NAMALWA (cell line): ENCODE measurements at regions not wholly inside any gene's neighbourhood (a gene's known extent, or its start where the extent isn't known, plus 50 kb on each side); places are given as distances from the start of the nearest gene placed in this dataset.

ENCODE experiments used
- DNase-seq: peaks from one replicate; pipeline ENCODE4 v3.0.0-alpha.2; 2015; ENCODE audit warnings: low spot score

DNA sequence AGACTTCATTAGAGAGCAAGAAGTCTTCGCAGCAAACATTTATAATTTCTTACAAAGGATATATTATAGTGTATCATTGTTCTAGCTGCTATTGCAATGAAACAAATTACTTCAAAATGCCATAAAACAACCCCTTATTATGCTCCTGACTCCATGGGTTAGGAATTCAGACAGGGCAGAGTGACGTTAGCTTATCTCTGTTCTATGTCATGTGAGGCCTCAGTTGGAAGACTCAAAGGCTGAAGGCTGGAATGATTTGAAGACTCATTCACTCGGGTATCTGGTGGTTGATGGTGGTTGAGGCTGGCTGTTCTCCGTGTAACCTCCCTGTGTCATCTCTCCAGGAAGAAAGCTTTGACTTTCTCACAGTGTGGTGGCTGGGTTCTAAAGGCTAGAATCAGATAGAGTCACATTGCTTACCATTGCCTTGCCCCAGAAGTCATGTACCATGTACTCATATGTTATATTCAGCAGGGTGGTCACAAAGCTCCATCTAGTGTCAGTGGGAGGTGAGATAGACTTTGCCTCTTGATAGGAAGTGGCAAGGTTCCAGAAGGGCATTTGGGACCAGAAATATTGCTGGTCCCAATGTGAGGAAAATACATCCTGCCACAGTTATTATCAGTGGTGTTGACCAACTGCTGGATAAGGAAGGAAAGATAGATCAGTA lies 226.9 kb downstream of the TMEM38B start:
- no peak for DNase-seq

DNA sequence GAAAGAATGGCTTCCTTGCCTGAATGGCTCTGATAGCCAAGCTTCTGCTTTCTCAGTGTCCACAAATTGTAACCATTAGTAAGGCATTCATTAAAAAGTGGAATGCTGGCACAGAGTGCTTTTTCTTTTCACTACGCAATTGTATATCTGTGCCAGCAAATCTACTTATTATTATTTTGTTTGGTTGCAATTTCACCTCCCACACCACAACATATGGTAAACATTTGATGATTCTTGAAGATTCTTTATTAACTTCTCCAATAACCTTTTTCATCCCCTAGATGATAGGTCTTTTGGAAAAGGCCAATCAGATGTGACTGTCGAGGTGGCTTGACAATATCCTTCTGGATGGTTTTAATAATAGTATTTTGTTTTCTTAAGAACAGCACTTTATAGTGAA lies 234.1 kb downstream of the TMEM38B start:
- DNase-seq: no peak

DNA sequence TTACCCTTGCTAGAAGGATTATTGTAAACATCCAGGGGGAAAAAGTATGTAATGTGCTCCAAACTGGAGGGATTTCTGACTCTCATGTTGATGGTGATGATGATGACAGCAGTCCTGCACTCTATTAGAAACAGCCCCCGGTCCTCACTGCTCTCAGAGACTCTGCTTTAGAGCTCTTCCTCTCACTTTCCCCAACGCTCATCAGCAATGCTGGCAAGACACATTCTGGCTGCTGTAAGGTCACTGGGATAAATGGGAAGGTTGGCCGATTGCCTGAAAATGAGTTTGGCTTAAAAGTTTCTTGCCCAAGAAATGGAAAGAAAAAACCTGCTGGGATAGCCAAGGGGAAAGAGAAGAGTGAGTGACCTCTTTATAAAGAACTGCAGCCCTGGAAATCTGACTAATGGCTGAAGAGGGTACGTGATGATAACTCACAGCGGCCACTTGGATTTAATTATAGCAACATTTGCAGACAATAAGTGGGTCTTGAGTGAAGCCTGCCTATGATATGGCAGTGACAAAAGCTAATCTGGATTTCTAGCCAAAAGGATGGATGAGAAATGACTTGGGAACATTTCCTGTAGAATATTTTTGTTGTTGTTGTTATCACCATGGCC lies 235.8 kb downstream of the TMEM38B start:
- DNase-seq: no peak

DNA sequence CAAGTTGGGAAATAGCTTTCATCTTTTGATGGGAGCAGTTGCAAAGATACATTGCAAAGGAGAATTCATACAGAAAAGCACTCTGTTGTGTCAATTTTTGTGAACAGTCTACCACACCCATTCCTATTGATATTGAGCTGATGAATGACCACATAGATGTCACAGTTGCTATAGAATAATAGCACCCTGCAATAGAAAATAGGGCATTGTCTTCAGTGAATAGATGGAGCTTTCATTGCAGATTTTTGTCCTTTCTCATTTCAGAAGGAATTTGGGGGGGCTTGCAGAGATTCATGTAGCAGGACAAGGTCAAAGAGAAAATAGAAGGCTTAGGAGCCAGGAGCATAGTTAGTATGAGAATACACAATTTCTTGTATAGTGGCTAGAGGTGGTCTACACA lies 237.9 kb downstream of the TMEM38B start:
- no peak for DNase-seq

DNA sequence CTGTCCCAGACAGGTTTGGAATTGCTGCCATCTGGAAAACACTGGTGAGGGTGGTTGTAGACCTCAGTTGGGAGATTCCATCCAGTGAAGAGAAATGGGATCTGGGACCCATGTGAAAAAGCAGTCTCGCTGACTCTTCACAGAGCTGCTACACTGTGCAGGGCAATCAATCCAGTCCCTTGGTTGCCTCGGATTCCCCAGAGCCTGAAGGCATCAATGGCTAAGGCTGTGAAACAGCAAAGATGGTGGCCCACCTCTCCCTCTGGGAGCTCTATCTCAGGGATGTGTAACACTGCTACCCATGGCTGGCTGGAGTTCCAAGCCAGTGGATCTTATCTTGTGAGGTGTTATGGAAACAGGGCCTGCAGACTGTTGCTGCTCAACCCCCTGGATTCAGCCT lies 256.1 kb downstream of the TMEM38B start:
- no peak for DNase-seq

DNA sequence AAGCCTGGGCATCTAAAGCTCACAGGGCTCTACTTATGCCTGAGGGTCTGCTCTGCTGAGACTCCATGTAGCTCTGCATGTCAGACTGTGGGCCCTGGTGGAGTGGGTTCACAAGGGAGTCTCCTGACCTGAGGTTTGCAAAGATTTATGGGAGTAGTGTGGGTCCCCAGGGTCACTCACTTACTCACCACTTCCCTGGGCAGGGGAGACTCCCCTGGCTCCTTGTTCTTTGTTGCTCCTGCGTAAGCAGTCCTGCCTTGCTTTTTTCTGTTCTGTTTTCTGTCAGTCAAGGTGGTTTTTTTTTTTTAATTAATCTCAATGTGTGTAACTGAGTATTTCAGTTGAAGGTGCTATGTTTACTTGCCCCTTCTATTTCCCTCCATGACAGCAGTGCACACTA lies 256.6 kb downstream of the TMEM38B start:
- DNase-seq: no peak

DNA sequence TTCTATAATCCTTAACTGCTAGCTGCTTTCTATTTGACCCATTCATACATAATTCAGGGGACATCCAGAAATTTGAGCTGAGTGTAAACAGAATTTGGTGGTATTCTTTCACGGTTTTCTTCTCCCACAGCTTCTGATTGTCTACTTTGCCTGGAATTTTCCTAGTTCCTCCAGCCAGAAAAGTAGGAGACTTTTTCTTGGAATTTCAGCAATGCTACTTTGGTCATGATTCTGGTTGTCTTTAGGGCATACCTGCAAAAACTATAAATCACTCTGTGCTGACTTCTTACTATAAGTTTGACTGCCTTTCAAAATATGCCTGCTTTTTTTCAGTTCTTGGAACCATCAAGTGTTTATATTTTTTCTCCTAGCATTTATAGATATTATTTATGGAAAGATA lies 260.2 kb downstream of the TMEM38B start:
- no peak for DNase-seq

DNA sequence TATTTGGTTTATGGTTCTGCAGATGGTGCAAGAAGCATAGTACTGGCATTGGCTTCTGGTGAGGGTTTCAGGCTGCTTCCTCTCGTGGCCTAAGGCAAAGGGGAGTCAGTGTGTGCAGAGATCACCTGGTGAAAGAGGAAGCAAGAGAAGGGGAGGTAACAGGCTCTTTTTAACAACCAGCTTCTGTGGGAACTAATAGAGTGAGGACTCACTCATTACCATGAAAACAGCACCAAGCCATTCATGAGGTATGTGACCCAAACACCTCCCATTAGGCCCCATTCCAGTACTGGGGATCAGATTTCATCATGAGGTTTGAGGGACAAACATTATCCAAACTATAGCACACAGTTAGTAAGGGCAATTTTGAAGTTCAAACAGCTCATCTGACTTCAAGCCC lies 263.5 kb downstream of the TMEM38B start:
- DNase-seq: no peak

DNA sequence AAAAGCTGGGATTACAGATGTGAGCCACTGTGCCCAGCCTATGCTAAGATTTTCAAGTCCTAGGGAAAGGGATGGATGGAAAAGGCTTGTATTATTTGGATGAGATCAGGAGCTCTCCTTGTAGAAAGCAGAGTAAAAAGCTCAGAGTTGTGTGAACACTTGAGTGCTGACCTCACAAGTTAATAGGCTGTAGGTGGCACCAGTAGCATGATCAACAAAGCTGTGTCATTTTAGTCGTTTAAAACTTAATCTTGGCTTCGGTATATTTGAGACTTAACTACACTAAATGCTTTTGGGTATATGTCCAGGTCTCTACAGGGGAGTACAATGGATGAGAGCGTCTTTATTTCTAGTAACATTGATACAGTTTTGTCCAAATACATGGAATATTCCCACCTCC lies 264.2 kb downstream of the TMEM38B start:
- DNase-seq: no peak

DNA sequence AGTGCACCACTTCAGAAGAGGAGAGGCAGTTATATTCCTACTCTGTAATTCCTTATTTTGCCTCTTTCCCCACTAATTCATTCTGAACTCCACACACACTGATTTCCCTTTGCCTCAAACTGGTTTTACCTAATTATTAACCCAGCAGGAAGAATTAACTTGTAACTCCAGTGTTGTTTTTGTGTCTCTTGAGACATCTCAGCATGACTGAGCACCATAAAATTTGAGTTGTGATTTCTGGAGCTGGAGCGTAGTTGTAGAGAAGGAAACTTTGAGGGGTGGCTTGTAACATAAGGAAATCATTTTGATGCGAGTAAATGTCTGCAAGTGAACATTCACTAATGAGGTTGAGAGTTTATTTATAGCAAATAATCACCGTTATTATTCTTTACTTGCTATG lies 265.2 kb downstream of the TMEM38B start:
- DNase-seq: no peak

DNA sequence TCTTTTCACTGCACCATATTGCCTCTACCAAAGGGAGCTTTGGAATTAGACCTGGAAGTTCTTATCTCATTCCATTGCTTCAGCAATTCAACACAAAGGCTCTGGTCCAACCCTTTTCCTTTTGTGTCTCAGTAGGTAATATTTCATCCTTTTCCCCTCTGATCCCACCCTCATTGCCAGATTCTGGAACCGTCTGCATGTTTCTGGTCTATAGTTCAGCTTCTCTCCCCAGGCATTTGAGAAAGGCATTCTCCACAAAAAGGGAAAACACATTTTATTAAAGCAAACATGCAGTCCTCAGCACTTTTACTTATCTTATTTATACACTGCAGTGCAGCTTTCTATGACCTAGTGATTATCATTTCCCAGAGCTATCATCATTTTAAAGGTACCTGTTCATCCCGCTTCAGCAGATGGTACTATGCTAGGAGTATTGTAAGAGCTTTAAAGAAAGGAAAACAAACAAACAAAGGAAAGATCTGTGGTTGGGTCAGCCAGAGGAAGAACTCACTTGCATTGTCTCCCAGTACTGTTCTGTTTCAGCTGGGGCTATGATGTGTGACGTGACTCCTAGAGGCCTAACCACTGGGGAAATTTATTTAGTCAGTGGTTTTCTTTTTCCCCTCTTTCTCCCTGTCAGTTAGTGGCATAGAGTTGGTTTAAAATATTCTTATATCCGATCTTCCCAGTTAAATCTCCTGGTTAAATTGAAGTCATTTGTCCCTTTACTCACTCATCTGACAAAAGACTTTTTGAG lies 269.2 kb downstream of the TMEM38B start:
- no peak for DNase-seq

DNA sequence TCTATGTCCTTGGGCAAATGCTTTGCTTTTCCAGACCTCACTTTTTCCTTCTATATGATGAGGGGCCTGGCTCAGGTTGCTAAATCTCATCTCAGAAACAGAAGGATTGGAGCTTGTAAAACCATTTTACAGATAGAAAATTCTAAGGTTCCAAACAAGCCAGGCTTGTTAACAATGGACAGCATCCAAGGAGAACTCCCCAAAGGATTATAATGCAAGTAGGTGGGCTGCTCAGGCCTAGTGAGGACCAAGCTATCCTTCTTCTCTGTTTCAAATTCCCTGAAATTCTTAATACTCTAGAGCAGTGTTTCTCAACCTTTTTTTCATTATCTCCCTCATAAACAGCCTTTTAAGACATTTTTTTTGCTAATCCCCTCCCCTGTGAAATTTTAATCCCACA lies 269.8 kb downstream of the TMEM38B start:
- DNase-seq: no peak

DNA sequence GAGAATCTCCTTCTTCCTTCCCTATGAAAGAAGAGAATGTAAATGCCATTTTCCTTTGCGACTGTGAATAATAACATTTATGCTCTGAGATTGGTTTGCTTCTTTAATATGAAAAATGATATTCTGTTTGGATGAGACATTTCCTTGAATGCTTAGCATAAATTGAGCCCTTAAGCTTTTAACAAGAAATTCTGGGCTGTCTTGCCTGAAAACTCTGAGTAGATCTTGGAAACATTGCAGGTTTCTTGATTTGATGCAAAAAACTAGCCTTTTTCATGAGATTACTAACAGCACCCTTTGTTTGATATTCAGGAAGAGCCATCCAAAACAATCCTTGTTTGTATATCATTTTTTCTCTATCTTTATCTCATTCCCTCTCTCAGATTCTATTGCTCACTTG lies 272.5 kb downstream of the TMEM38B start:
- DNase-seq: no peak

DNA sequence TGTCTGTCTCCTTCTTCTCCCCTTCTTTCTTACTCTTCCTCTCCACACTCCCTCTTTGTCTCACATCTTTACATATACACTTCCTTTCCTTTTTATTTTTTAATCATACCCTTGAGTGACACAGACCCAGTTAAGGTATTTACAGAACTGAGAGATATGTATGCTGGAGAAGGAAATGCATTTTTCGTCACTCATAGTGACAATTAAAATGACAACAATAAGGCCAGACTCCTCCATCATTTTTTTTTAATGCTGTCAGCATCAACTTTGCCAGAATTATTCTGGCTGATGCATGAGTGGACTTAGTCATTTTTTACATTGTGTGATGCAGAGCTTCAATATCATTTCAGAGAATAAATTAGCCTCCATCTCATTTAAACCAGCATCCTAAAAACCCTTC lies 272.9 kb downstream of the TMEM38B start:
- DNase-seq: no peak

DNA sequence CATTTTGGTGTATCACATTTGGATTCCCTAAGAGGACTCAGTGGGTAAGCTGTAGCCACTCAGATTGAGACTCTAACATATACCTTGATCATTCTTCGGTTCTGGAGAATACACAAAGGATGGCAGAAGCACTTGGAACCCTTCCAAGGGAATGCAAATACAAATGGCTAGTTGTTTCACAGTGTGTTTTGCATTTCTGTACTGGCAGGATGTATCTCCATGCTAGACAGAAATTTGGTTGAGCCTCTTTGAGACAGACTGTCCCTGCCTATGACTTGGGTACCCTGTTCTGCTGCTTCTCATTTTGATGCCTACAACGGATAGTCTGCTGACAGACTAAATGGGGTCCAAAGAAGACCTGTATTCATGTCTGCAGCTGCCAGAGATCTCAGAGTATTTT lies 273.5 kb downstream of the TMEM38B start:
- peak; percentile 11 for DNase-seq

DNA sequence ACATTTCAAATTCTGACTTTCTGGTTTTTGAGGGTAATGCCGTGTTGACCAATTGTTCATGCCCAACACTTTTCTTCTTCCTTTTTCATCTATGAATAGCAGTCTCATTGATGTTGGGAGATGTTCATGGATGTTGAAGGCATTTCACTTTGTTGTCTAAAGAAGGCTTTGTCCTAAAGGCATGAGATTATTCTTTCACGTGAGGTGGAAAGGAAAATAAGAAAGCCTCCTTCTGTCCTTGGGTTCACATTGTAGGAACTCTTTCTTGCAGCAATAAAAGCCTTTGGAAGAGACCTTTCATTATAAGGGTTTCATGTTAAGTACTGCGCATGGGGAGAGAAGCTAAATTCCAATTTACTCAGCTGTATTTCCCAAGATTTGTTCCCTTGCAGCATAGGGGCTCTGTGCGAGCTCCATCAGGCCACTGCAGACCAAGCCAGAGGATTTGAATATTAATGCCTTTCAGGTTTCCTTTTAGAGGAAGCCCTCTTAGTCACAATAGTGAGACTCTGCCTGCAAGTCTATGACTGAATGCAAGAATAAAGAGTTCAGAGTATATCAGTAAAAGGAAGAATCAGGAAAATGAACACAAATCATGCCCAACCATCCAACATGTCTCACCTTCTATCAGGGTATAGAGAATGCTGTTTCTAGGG lies 274.6 kb downstream of the TMEM38B start:
- no peak for DNase-seq

DNA sequence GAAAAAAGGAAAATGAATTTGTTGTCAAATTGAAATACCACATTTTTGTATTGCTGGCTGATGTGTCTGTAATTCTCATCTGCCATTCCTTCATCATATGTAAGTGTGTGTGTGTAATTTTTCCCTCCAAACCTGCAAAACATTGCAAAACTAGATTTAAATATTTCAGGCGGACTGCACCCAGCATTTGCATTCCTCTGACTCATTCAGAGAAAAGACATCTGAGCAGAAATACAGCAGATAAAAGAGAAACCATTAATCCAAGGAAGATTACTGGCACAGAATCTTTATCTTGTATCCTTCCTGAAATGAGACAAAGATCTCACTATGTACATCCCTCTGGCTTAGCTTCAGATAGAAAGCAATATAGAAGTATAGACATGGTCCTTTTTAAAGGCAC lies 275.3 kb downstream of the TMEM38B start:
- DNase-seq: no peak

DNA sequence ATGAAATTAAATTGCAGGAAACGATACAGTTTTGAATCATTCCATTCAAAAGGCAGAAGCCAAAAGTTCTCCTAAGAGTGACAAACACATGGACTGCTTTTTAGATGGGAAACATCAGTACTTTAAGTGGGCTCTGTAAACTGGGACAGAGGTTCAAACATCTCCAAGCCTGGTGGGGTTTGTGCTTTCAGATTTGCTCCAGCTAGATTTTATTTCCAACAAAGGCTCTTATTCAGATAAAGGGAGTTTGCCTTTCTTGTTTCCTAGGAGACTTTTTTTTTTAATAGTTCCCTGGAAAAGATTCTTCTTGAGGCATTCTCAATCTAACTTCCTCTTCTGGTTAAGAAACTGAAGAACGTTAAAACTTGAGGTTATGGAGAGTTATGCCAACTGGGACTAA lies 277.6 kb downstream of the TMEM38B start:
- no peak for DNase-seq

DNA sequence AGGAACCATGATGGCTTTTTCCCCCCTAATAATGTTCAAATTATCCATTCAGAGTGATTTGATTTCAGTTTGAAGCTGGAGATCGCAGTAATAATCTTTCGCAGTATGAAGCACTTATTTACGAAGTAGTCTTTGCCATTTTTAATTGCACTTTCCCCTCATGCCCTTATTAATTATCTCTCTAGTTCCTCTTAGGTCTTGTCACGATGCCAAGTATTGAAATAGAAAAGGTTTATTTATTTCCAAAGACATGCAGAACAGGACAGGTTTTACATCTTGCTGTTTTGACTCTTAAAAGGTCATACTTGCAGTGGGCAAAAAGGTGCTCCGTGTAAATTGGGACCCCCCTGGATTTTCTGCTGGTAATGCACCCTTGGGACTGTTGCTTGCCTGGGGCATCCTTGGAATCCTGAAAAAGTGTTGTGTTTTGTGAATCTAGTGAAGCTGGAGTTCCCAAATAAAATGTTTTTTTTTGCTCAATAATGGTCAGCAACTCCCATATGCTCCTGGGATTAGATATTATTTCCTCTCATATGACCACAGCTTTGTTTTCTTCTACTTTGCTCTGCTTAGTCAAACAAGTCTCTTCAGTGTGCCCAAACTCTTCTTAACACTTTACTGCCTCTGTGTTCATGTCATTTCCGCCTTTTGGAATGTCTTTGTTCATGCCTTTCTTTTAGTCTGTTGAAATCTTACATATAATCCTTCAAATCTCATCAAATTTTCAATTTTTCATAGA lies 278.3 kb downstream of the TMEM38B start:
- DNase-seq: no peak

DNA sequence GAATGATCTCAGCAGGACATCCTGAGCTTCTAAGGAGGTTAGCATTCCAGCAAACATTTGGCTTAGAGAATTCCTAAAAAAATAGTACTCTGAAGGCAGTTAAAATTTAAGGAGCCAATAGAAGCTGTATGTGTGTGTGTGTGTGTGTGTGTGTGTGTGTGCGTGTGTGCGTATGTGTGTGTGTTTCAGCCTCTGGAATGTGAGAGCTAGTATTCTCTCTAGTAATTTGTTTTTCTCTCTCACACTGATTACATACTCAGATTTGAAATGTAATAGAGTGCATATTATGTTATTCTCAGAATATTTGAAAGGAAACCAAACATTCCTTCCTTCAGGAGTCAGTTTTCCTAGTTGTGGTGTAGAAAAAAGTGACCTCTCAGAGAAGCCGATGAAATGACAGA lies 279.6 kb downstream of the TMEM38B start:
- DNase-seq: no peak

DNA sequence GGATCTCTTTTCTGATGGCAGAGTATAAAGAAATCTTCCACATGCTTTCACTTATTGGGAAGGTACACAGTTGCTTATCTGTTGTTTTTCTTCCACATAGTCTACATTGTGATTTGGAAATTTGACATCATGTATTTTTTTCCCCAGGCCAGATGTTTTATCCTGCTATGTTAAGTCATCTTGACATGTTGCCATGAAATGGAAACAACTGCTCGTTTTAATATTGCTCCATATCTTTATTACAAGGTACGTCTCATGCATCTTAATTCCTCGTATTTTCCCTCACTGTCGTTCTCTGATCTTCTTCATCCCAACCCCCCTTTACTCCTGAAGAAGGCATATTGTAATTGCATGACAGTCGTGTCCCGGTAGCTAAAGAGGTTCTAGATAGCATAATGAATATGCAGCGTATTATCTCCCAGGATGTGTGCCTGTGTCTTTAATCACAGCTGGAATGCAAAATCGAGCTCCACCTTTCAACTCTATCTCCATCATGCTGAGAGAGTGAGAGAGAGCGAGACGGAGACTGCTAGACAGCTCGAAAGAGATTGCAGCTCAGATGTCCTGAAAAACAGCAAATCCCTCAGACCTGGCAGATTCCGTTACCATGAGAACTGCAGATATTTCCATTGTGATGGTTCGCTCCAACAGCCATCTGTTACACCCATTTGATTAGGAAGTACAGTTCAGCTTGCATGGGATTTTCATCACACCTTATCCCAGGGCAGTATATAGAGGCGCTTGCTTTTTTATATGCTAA lies 281.7 kb downstream of the TMEM38B start:
- DNase-seq: no peak

DNA sequence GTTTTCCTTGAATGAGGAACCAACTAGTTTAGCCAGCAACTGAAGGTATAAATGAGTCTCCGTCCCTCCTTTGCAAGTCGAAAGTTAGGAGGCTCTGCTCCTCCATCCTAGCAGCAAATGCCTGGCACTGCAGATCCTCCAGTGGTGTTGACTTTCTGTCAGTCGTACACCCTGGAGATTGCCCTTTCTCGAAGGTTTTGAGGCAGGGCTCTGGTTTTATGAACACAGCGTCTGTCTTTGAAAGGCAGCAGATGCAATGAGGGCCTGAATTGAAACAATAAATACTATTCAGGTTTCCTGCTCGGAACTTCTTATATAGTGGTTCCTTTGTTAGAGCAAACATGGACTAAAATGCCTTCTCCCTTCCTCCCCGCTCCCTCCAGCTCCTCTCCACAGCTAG lies 284.0 kb downstream of the TMEM38B start:
- DNase-seq: no peak
